ENCODE measurements at regions not wholly inside any gene's neighbourhood (a gene's known extent, or its start where the extent isn't known, plus 50 kb on each side); places are given as distances from the start of the nearest gene placed in this dataset.

GRCh38 chr18:5667356-5667755, 123.6 kb upstream of the EPB41L3 start:
- no peak overlapping the region for H3K4me3 Mint-ChIP-seq
- no peak overlapping the region for H3K27ac Mint-ChIP-seq (ENCODE audit: unreplicated experiment)
- H3K27me3 Mint-ChIP-seq (ENCODE audit: low read depth), result peaks cover 12% of the 10 kb centered on the region
- no peaks in the 10 kb centered on the region for H3K36me3 Mint-ChIP-seq (ENCODE audit: low read depth)
- H3K4me1 Mint-ChIP-seq, result no peaks in the 10 kb centered on the region
- no peak for DNase-seq (ENCODE audit: low read depth, low spot score)
- peaks cover 4% of the 10 kb centered on the region for H3K9me3 Mint-ChIP-seq
- TF ChIP-seq CTCF (conservative IDR thresholded peaks at IDR 0.05), result no peak

GRCh38 chr18:5662586-5663090, 118.8 kb upstream of the EPB41L3 start:
- Mint-ChIP-seq H3K36me3 (ENCODE audit: low read depth) (no peaks in the 10 kb centered on the region), H3K27ac (ENCODE audit: unreplicated experiment) (no peak overlapping the region), H3K4me3 (no peak overlapping the region), H3K27me3 (ENCODE audit: low read depth) (peaks cover 12% of the 10 kb centered on the region), H3K4me1 (no peaks in the 10 kb centered on the region), H3K9me3 (peaks cover 4% of the 10 kb centered on the region)
- TF ChIP-seq CTCF (conservative IDR thresholded peaks at IDR 0.05), result no peak
- DNase-seq (ENCODE audit: low read depth, low spot score), result no peak

- no peak for TF ChIP-seq CTCF (conservative IDR thresholded peaks at IDR 0.05)
- no peak overlapping the region for H3K27ac Mint-ChIP-seq (ENCODE audit: unreplicated experiment)
- H3K4me1 Mint-ChIP-seq, result no peaks in the 10 kb centered on the region
- DNase-seq (ENCODE audit: low read depth, low spot score), result no peak
- no peak overlapping the region for H3K4me3 Mint-ChIP-seq
- H3K27me3 Mint-ChIP-seq (ENCODE audit: low read depth), result peaks cover 14% of the 10 kb centered on the region
- H3K36me3 Mint-ChIP-seq (ENCODE audit: low read depth), result no peaks in the 10 kb centered on the region
- peaks cover 4% of the 10 kb centered on the region for H3K9me3 Mint-ChIP-seq
These were observed 117.4 kb upstream of the EPB41L3 start for GRCh38 chr18:5661179-5661578.

GRCh38 chr18:5653802-5654201, 110.0 kb upstream of the EPB41L3 start:
- no peak for TF ChIP-seq CTCF (conservative IDR thresholded peaks at IDR 0.05)
- Mint-ChIP-seq H3K27ac (ENCODE audit: unreplicated experiment) (no peak overlapping the region), H3K27me3 (ENCODE audit: low read depth) (peaks cover 2% of the 10 kb centered on the region), H3K4me1 (no peaks in the 10 kb centered on the region), H3K4me3 (no peak overlapping the region), H3K9me3 (no peaks in the 10 kb centered on the region), H3K36me3 (ENCODE audit: low read depth) (no peaks in the 10 kb centered on the region)
- no peak for DNase-seq (ENCODE audit: low read depth, low spot score)

- Mint-ChIP-seq H3K4me3 (no peak overlapping the region), H3K4me1 (no peaks in the 10 kb centered on the region), H3K36me3 (ENCODE audit: low read depth) (no peaks in the 10 kb centered on the region), H3K9me3 (peaks cover 6% of the 10 kb centered on the region), H3K27ac (ENCODE audit: unreplicated experiment) (no peak overlapping the region), H3K27me3 (ENCODE audit: low read depth) (peaks cover 2% of the 10 kb centered on the region)
- no peak for TF ChIP-seq CTCF (conservative IDR thresholded peaks at IDR 0.05)
- no peak for DNase-seq (ENCODE audit: low read depth, low spot score)
These were observed 107.9 kb upstream of the EPB41L3 start for GRCh38 chr18:5651736-5652135.

- Mint-ChIP-seq H3K9me3 (peaks cover 6% of the 10 kb centered on the region), H3K27me3 (ENCODE audit: low read depth) (no peaks in the 10 kb centered on the region), H3K4me3 (no peak overlapping the region), H3K36me3 (ENCODE audit: low read depth) (no peaks in the 10 kb centered on the region), H3K27ac (ENCODE audit: unreplicated experiment) (no peak overlapping the region), H3K4me1 (peaks cover 4% of the 10 kb centered on the region)
- no peak for TF ChIP-seq CTCF (conservative IDR thresholded peaks at IDR 0.05)
- no peak for DNase-seq (ENCODE audit: low read depth, low spot score)
These were observed 105.6 kb upstream of the EPB41L3 start for GRCh38 chr18:5649439-5649838.
